ENCODE measurements at regions not wholly inside any gene's neighbourhood (a gene's known extent, or its start where the extent isn't known, plus 50 kb on each side); places are given as distances from the start of the nearest gene placed in this dataset.

DNA sequence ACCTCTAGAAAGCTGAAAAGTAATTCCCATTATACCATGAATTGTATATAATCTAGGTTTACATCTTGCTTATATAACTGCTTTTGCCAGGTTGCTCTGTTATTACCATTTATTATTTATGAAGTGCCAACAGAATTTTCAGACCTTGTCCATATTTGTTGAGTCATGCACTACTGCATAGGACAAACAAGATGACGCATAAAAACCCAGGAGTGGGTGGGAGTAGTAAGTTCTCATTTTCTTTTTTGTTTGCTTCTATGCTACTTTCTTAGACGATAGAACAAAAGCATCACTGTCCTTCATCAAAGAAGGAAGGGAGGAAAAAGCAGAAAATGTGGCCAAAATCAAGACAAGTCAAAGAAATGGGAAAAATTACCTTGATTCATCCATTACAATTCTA is 119.0 kb upstream of the RASSF8 start:
- DNase-seq: no peak

DNA sequence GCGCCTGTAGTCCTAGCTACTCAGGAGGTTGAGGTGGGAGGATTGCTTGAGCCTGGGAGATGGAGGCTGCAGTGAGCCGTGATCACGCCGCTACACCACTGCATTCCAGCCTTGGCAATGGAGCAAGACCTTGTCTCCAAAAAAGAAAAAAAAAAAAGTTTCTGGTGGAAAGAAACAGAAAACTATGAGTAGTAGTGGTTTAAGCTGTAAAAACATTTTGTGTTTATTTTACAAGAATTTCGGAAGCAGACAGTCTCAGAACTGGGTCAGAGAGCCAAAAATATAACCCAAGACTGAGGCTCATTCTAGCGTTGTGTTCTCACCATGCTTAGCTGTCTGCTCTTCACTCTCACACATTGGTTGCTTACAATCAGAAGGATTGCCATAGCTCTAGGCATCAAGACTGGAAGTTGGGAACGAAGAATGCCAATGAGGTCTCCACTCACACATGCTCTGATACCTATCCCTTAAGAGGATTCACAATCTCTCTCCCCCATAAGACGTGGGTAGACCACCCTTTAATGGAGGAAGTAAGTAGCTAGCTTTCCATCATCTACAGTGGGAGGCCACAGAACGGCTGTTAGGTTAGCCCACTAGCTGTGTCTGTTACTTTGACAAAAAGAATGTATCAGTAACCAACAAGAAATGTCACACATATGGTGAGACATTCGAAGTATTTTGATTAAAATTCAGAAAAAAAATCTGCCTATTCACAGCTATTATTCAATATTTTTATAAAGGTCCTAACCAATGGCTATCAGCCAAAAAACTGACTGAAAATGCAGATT is 117.6 kb upstream of the RASSF8 start:
- DNase-seq: no peak

DNA sequence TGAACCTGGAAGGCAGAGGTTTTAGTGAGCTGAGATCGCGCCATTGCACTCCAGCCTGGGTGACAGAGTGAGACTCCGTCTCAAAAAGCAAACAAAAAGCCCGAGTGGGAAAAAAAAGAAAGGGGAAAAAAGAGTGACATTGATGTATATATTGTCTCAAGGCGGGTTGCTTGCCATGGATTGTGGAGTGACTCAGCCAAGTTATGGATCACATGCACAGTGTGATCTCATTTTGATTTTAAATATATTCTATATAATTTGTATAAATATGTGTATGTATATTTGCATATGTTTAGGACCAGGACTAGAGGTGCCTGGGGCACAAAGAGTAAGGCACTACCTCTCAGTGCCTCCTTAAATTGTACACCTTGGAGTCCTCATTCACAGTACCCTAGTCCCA is 116.2 kb upstream of the RASSF8 start:
- no peak for DNase-seq

DNA sequence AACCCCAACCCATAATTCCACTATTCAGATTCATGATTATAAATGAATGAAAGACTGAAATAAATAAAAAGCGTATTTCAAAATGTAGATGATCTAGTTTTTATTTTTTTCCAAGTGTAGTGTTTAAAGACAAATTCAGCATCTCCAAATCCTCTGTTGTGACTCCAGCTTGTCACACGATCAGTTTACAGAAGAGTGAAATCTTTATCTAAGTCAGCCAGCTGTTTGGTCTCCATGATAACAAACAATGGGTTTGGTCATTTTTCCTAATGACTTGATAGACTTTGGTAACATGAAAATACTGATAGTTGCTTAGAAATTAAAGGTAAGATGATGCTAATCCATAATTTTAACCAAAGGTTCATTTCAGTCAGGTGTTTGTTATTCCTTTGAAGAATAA is 114.5 kb upstream of the RASSF8 start:
- no peak for DNase-seq

DNA sequence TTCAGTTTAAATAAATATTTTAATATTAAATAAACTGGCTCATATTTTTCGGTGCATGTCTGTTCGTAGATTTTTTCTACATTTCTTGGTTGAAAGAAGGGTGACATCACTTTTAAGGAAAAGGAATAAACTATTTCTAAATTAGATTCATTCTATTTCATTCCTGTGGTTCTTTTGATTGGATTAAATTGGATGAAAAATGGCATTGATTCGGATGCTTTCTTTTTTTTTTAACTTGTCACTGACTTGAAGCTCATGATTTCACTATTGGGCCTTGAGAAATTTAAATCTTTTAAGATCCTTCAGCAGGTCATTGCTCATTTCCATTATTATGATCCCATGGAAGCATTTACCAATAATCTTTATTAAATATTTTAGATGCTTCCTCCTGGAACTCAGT is 113.1 kb upstream of the RASSF8 start:
- DNase-seq: no peak

DNA sequence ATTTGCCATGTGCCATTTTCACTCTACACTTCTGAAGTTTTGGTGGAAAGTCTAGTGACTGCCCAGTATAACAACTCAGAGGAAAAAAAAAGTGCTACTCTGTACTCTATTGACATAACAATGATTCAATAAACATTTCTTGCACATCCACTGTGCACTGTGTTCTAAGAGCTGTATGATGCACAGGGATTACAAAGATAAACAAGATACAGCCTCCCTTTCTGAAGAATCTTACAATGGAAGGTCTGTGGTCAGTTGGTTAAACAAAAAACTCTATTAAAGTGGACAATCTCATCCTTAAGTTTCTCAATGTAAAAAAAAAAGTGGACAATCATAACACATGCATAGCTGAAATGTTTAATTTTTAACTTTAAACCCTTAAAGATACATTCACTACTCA is 105.7 kb upstream of the RASSF8 start:
- DNase-seq: no peak

DNA sequence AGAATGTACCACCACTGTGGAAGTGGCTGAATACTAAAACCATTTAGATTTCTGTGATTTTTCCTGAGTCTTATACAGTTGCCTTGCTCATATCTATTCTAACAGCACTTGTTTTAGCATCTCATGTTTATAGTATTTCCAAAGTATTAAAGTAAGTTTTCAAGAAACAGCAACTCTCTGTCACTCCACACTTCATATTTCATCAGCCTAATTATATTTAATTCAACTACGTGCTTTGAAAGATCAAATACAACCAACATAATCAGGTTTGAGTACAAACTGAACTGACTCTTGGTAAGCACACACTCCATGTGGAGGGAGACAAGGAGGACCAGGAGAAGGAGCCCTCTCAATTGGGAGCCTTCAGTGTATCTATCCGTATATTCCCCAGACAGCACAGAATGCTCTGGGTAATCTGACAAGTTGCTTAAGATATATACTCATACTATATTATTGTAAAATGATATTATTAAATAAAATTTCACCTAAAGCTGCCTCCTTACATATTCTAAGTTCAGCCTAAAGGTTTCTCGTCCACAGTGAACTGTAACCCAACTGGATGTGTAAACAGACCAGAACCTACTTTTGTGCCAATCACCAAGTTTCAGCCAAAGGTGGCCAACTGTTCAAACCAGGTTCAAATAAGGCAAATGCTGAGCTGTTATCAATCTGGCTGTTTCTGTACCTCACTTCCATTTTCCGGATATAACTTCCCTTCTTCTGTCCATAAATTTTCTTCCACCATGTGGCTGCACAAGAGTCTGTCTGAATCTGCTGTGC is 105.0 kb upstream of the RASSF8 start:
- no peak for DNase-seq

DNA sequence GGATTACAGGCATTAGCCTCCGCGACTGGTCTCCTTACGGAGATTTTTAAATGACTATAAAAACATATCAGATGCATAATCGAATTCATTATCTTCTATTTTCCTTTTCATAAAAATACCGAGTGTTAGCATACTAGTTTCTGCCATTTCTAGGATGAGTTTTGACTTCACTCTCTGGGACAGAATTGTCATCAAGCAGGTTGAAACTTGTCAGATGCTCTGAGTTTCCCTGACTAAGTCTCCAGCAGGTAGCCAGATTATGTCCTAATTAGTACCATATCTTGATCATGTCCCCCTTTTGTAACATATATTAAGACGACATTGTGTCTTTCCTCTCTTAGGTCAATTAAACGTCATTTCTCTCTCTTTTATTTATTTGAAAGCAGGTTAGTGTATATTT is 103.5 kb upstream of the RASSF8 start:
- DNase-seq: no peak

DNA sequence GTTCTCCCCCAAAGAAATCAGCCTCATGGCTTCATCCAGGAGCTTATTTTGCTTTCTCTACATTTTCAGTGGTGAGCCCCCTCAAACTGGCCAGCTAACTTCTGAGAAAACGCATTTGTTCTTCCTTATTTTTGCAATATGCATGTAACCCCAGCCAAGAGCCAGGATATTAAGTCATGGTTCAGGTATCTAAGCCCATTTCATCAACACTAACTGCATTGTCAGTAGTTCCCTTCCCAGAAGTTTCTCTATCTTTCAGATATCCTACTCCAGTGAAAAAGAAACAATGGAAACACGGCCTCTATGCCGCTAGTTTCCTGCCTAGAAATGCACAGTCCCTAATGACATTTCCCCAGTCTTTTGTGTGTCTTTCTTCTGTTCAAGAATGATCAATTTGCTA is 102.8 kb upstream of the RASSF8 start:
- no peak for DNase-seq

DNA sequence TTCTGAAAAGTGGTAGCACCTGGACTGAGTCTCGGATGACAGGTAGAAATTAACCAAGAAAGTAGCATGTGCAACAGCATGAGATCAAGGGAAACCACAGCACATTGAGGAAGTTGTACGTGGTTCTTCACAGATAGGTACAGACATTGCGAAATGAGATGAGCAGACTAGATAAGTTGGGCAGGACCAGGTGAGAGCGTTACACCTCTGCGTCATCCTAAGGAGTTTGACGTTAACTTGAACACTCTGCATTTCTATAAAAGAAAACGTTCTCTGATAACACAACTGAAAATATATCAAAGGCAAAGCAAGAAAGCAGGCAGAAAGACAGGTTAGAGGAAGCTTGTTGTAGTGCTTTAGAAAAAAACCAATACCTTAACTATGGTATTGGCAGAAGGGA is 98.5 kb upstream of the RASSF8 start:
- DNase-seq: no peak

DNA sequence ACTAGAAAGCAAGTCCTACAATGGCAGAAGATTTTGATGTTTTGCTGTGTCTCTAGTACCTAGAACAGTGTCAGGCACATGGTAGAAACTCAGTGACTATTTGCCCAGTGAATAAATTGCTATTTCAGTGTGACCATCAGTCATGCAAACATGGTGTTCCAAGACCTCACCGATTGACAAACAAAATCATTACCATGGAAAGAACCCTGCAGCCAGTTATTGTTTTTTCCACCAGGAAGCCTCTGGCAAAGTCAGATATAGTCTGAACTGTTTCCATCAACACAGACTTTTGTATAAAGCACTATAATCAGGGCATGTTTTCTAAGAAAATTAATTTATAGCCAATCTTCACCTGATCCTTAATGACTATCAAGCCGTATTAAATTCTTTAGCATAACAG is 97.3 kb upstream of the RASSF8 start:
- DNase-seq: no peak

DNA sequence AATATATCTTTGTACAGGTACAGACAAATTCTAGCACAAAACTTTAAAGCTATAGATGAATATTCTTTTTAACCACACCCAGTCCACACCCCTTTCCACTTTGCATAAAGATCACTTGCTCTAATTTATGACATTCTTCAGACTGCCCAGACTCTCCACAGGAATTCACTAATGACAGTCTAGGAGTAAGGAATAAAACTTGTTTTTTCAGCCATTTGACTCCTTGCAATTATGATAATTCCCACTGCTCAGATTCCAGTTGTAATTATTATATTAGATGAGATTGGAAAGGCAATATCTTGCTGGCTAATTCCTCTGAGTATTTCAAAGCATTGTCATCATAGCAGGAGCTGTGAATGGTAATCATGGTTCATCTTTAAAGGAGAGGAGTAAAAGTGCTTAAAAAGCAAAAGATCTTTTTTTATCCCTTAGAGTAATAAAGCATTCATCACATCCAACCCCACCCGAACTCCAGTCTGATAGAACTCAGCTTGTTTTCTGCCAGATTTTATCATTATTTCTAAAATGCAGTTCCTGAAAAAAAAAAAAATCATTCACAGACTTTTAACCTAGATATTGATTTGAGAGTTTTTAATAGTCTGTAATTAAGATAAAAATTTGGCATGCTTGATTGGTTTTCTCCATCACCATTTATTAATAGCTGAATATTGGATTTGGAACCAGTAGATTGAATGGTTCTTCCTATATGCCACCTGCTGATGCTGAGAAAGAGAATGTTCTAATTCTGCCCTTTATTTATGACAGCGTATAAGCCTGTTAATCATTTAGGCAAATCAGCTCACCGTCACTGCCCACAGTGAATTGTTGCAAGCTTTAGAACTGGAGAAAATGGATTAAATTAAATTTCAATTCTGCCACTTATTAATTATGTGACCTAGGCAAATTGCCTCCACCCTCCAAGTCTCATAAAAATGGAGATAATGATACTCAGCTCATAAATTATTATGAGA is 93.9 kb upstream of the RASSF8 start:
- DNase-seq: no peak

DNA sequence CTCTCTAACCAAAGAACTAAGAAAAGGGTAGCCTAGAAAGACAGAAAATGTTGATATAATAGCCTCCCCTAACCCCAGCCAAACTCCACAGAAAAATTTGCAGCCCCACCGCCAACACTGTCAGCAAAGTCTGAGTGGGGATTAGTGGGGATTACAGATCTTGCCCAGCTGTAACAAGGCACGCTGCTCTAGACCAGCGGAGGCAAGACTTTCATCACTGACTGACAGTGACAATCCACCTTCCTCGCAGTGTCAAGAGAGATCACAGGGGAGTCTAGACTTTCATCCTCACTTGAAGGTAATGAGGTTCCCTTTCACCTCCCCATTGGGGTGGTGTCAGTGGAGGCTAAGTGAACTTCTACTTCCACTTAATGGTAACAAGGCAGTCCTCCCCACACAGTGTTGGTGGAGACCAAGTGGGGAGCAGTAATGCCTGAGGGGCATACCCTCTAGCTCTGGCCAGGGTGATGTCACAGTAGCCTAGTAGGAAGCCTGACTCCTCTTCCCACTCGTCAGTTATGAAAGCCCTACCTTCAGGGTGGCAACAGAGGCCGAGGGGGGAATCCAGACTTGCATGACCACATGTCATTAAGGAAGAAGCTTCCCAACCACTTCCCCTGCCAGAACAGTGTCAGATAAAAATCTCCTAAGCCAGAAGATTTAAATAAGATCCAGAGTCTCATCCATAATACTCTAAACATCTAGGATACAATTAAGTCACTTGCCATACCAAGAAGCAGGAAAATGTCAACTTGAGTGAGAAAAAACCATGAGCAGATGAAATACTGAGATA is 91.7 kb upstream of the RASSF8 start:
- no peak for DNase-seq

DNA sequence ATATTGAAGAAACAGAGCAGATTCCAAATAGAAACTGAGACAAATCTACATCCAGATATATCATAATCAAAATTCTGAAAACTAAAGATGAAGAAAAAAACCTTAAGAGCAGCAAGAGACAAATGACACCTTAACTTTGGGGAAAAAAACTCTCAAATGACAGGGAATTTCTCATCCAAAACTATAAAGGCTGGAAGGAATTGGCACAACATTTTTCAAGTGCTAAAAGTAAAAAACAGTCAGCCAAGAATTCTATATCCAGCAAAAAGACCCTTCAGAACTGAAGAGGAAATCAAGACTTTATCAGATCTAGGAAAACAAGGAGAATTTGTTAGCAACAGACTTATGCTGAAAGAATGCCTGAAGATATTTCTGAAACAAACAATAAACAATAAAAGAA is 90.3 kb upstream of the RASSF8 start:
- DNase-seq: no peak

DNA sequence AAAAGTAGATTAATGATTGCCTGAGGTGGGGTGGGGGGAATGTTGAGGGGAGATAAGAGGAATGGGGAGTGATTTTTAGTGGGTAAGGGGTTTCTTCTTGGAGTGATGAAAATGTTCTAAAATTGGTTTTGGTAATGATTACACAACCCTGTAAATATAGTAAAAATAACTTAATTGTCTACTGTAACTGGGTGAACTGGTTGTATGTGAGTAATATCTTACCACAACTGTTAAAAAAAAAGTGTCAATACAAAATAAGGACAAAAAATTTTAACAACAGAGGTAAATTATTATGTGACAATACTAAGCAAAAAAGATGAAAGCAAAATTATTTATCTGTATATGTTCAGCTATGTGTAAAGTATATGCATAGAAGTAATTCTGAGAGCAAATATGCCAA is 86.3 kb upstream of the RASSF8 start:
- DNase-seq: no peak

DNA sequence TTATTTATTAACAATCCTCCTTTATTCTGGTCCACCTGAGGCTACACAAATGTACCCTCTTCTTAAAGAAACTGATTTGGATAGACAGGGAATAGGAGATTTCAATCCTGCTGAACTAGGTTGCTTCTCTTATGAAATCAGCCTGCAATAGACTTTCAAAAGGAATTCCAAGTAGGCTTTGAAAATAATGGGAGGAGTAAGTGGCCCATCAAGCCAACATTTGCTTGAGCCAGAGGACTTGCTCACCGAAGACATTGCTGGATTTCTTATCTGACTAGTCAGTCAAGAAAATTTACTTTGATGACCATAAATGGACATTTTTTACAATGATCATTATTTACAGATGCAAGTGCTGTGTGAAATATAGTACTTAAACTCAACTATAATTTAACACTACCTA is 82.8 kb upstream of the RASSF8 start:
- no peak for DNase-seq

DNA sequence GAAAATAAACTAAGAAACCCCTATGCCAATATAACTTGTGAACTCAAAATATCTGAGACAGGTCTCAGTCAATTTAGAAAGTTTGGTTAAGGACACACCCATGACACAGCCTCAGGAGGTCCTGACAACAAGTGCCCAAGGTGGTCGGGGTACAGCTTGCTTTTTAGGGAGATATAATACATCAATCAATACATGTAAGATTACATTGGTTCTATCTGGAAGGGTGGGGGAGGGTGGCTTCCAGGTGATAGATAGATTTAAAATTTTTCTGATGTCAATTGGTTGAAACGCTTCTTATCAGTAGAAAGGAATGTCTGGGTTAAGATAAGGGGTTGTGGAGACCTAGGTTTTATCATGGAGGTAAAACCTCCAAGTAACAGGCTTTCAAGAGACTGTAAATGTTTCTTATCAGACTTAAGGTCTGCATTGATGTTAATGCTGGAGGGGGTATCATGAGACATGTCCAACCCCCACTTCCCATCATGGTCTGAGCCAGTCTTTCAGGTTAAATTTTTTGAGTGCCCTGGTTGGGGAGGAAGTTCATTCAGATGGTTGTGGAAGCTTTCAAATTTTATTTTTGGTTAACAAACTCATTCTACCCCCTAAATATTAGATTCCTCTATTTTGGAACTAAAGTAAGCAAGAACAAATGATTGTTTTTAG is 82.0 kb upstream of the RASSF8 start:
- no peak for DNase-seq

DNA sequence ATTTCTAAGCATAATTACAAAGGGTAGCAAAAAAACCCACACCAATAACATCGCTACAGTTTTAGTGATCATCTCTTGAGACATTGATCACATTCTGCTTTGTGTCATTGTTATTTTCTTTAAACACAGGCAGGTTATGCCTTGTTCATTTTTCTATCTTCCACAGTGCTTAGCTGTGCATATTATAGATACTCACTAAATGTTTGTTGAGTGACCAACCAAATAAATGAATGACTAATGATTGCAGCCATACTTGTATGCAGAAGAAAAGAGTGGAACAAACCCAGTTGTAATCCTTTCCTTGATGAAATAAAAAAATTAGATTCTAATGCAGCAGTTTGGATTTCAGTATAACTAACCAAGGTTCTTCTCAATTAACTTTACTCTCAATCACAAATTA is 81.0 kb upstream of the RASSF8 start:
- DNase-seq: no peak

DNA sequence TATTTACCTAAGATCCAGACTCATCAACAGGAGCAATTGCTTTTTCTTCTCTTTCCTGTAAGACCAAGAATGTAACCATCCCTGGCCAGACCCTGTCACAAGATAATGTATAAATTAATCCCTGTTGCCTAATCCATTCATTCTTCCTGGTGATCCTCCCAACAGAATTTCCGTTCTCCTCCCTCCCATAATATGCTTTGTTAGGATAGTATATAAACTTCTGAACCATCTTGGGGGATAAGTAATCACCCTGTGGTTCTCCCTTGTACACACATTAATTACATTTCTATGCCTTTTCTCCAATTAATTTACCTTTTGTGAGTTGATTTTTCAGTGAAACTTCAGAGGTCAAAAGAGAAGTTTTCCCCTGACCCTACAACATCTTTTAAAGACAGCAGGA is 76.2 kb upstream of the RASSF8 start:
- DNase-seq: no peak

DNA sequence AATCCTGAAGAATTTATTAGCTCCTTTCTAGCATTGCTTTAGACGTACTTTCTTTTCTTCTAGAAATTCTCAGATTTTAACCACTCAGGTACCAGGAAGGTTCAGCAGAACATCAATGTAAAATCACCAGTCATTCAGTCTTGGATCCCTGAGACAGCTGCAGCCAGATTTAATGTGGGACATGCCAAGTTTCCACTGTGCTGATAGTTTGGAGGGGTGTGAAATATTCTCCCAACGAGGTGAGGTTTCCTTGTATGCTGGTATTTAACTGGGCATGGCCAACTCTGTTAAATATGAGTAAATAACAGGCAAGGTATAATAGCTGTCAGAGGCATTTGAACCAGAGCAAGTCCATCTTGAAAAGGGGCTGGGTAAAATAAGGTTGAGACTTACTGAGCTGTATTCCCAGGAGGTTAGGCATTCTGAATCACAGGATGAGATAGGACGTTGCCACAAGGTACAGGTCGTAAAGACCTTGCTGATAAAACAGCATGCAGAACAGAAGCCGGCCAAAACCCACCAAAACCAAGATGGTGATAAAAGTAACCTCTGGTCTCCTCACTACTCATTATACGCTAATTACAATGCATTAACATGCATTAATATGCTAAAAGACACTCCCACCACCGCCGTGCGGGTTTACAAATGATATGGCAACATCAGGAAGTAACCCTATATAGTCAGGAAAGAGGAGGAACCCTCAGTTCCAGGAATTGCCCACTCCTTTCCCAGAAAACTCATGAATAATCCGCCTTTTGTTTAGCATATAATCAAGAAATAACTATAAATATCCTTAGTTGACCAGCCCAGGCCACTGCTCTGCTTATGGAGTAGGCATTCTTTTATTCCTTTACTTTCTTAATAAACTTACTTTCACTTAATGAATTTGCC is 75.2 kb upstream of the RASSF8 start:
- DNase-seq: no peak
